Smooth muscle cell (in vitro differentiated cells): ENCODE measurements at regions not wholly inside any gene's neighbourhood (a gene's known extent, or its start where the extent isn't known, plus 50 kb on each side); places are given as distances from the start of the nearest gene placed in this dataset.

Experiments used
- DNase-seq: peaks from one replicate; lab custom pipeline; 2025; ENCODE audit not compliant: unreplicated experiment; lab: John Stamatoyannopoulos, UW
- H2AFZ ChIP-seq: fragments of 200-600 bp; sonication (generic); 2 replicates; pipeline ENCODE4 v1.6.0; 2016; ENCODE audit warnings: antibody characterized with exemption, low read depth, mild to moderate bottlenecking
- H3F3A ChIP-seq: fragments of 200-600 bp; sonication (generic); 2 replicates; pipeline ENCODE4 v1.6.0; 2017; ENCODE audit warnings: antibody characterized with exemption, low read depth
- H3K27ac ChIP-seq: fragments of 200-600 bp; sonication (generic); 2 replicates; pipeline ENCODE4 v1.5.1; 2016; ENCODE audit warnings: low read depth, mild to moderate bottlenecking
- H3K27me3 ChIP-seq: fragments of 200-600 bp; sonication (generic); 2 replicates; pipeline ENCODE4 v1.6.1; 2016; ENCODE audit warnings: low read depth, mild to moderate bottlenecking
- H3K36me3 ChIP-seq: fragments of 200-600 bp; sonication (generic); 2 replicates; pipeline ENCODE4 v1.5.1; 2016; ENCODE audit warnings: low read depth
- H3K4me1 ChIP-seq: fragments of 200-600 bp; sonication (generic); 2 replicates; pipeline ENCODE4 v1.5.1; 2016; ENCODE audit warnings: low read depth
- H3K4me2 ChIP-seq: fragments of 200-600 bp; sonication (generic); 2 replicates; pipeline ENCODE4 v1.6.0; 2016; ENCODE audit warnings: mild to moderate bottlenecking
- H3K4me3 ChIP-seq: fragments of 200-600 bp; sonication (generic); 2 replicates; pipeline ENCODE4 v1.5.1; 2016; ENCODE audit warnings: mild to moderate bottlenecking
- H3K79me2 ChIP-seq: fragments of 200-600 bp; sonication (generic); 2 replicates; pipeline ENCODE4 v1.6.0; 2016; ENCODE audit warnings: low read depth, mild to moderate bottlenecking
- H3K9ac ChIP-seq: fragments of 200-600 bp; sonication (generic); 2 replicates; pipeline ENCODE4 v1.6.0; 2016; ENCODE audit warnings: low read depth
- H3K9me3 ChIP-seq: fragments of 200-600 bp; sonication (generic); replicated peaks from 2 replicates; pipeline ENCODE4 v1.5.1; 2016; ENCODE audit warnings: low read depth
- H4K20me1 ChIP-seq: fragments of 200-600 bp; sonication (generic); 2 replicates; pipeline ENCODE4 v1.6.0; 2016; ENCODE audit warnings: low read depth
- CTCF ChIP-seq: fragments of 200-600 bp; sonication (generic); IDR thresholded peaks from 2 replicates; pipeline ENCODE4 v1.5.1; 2017; ENCODE audit warnings: borderline replicate concordance, mild to moderate bottlenecking, antibody characterized with exemption; ENCODE audit not compliant: insufficient read depth, poor library complexity, severe bottlenecking
- WGBS: methylation state at CpG from one replicate; pipeline ENCODE4 v1.1.7; 2016; ENCODE audit warnings: low lambda C conversion rate; 5-methylcytosine and 5-hydroxymethylcytosine counted together

GRCh38 chr7:56605146-56605545 is 488.9 kb upstream of the NUPR2 start:
- Histone ChIP-seq H3K9ac (no peak overlapping the region), H3K4me3 (no peak overlapping the region), H3K27me3 (no peaks in the 10 kb centered on the region), H4K20me1 (no peaks in the 10 kb centered on the region), H3K27ac (no peak overlapping the region), H3K4me2 (no peak overlapping the region), H3K9me3 (no peaks in the 10 kb centered on the region), H3K36me3 (no peaks in the 10 kb centered on the region), H3K79me2 (no peaks in the 10 kb centered on the region), H3K4me1 (no peaks in the 10 kb centered on the region), H3F3A (no peaks in the 10 kb centered on the region), H2AFZ (no peak overlapping the region)
- no peak for TF ChIP-seq CTCF
- DNase-seq, result no peak
- 81% methylated on average over 19 of the region's 19 CpGs for WGBS

- Histone ChIP-seq H3K9me3 (peaks cover 19% of the 10 kb centered on the region), H3K4me3 (no peak overlapping the region), H3K36me3 (no peaks in the 10 kb centered on the region), H2AFZ (no peak overlapping the region), H3F3A (no peaks in the 10 kb centered on the region), H3K9ac (no peak overlapping the region), H3K4me1 (no peaks in the 10 kb centered on the region), H3K79me2 (no peaks in the 10 kb centered on the region), H3K27me3 (no peaks in the 10 kb centered on the region), H3K4me2 (no peak overlapping the region), H4K20me1 (no peaks in the 10 kb centered on the region), H3K27ac (no peak overlapping the region)
- TF ChIP-seq CTCF, result no peak
- WGBS, result 34% methylated on average over 2 of the region's 2 CpGs
- no peak for DNase-seq
Observed at GRCh38 chr7:56578612-56579011, 462.4 kb upstream of the NUPR2 start.

- no peak overlapping the region for H2AFZ ChIP-seq
- no peak for TF ChIP-seq CTCF
- peaks cover 23% of the 10 kb centered on the region for H3K9me3 ChIP-seq
- no peak overlapping the region for H3K4me3 ChIP-seq
- DNase-seq, result no peak
- H3K27me3 ChIP-seq, result no peaks in the 10 kb centered on the region
- H3K4me2 ChIP-seq, result no peak overlapping the region
- 59% methylated on average over 1 of the region's 1 CpG for WGBS
- no peaks in the 10 kb centered on the region for H3F3A ChIP-seq
- H4K20me1 ChIP-seq, result no peaks in the 10 kb centered on the region
- H3K9ac ChIP-seq, result no peak overlapping the region
- H3K36me3 ChIP-seq, result no peaks in the 10 kb centered on the region
- no peaks in the 10 kb centered on the region for H3K79me2 ChIP-seq
- no peak overlapping the region for H3K27ac ChIP-seq
- H3K4me1 ChIP-seq, result no peaks in the 10 kb centered on the region
Observed at GRCh38 chr7:56570968-56571367, 454.8 kb upstream of the NUPR2 start.

- H3K4me3 ChIP-seq, result no peak overlapping the region
- H2AFZ ChIP-seq, result no peak overlapping the region
- H3K79me2 ChIP-seq, result no peaks in the 10 kb centered on the region
- H4K20me1 ChIP-seq, result no peaks in the 10 kb centered on the region
- peaks cover 9% of the 10 kb centered on the region for H3K9me3 ChIP-seq
- no peak overlapping the region for H3K9ac ChIP-seq
- DNase-seq, result no peak
- H3K4me2 ChIP-seq, result no peak overlapping the region
- TF ChIP-seq CTCF, result no peak
- no peak overlapping the region for H3K27ac ChIP-seq
- H3F3A ChIP-seq, result no peaks in the 10 kb centered on the region
- H3K36me3 ChIP-seq, result no peaks in the 10 kb centered on the region
- H3K4me1 ChIP-seq, result no peaks in the 10 kb centered on the region
- 92% methylated on average over 37 of the region's 37 CpGs for WGBS
- no peaks in the 10 kb centered on the region for H3K27me3 ChIP-seq
Observed at GRCh38 chr7:56538541-56539429, 422.6 kb upstream of the NUPR2 start.
